K562 (cell line): ENCODE measurements at regions not wholly inside any gene's neighbourhood (a gene's known extent, or its start where the extent isn't known, plus 50 kb on each side); places are given as distances from the start of the nearest gene placed in this dataset.

Experiments used
- ADNP ChIP-seq: fragments of 200-800 bp; sonication (Bioruptor generic); IDR thresholded peaks from 2 replicates; pipeline ENCODE4 v1.6.1; 2016; ENCODE audit warnings: missing genetic modification characterization, missing compliant biosample characterization
- CBFA2T3 ChIP-seq: fragments of 450-650 bp; IDR thresholded peaks from 2 replicates; pipeline ENCODE4 v1.6.1; 2017
- EZH2 ChIP-seq: IDR thresholded peaks from 2 replicates; pipeline ENCODE4 v1.6.1; 2012; ENCODE audit warnings: low read depth, mild to moderate bottlenecking, inconsistent platforms, low read length, borderline replicate concordance
- GTF2B ChIP-seq: IDR thresholded peaks from 2 replicates; pipeline ENCODE4 v1.6.1; 2011; ENCODE audit not compliant: insufficient read length; ENCODE audit errors: extremely low read depth
- NR2C2 ChIP-seq, 2 experiments: fragments of 200-800 bp in 1 of 2; sonication (Bioruptor generic) in 1 of 2; sonication (generic) in 1 of 2; formaldehyde crosslinking in 1 of 2; IDR thresholded peaks; 2 replicates each; pipeline versions ENCODE4 v1.6.1 to v1.8.0; 2016 to 2022; ENCODE audit warnings: mild to moderate bottlenecking in 1 of 2, missing compliant biosample characterization in 1 of 2, missing genetic modification characterization in 1 of 2, missing genetic modification reagents in 1 of 2
- RAD21 ChIP-seq, 2 experiments: fragments of 250-450 bp in 1 of 2; fragments of 450-650 bp in 1 of 2; sonication (Bioruptor Pico) in 1 of 2; formaldehyde crosslinking in 1 of 2; IDR thresholded peaks in 1 of 2; conservative IDR thresholded peaks in 1 of 2; 2 replicates each; pipeline versions ENCODE4 v1.4.0 to v1.8.0; 2020 to 2022; ENCODE audit warnings: mild to moderate bottlenecking in 2 of 2, moderate library complexity in 1 of 2
- SRSF9 ChIP-seq: fragments of 200-400 bp; formaldehyde crosslinking; IDR thresholded peaks from 2 replicates; pipeline ENCODE4 v1.6.1; 2017; ENCODE audit warnings: low read depth, low read length, borderline replicate concordance
- YY1 ChIP-seq, 3 experiments: IDR thresholded peaks; 2 replicates each; pipeline ENCODE4 v1.6.1; 2011; ENCODE audit warnings: low read length in 2 of 3, mild to moderate bottlenecking in 2 of 3, moderate library complexity in 2 of 3, borderline replicate concordance in 1 of 3, control low read depth in 1 of 3, low read depth in 1 of 3; ENCODE audit not compliant: insufficient read depth in 3 of 3, insufficient replicate concordance in 2 of 3, control insufficient read depth in 1 of 3, insufficient read length in 1 of 3; ENCODE audit errors: extremely low read depth in 1 of 3
- ZBTB9 ChIP-seq: fragments of 450-650 bp; formaldehyde crosslinking; IDR thresholded peaks from 2 replicates; pipeline ENCODE4 v1.4.0; 2020; ENCODE audit warnings: mild to moderate bottlenecking, moderate library complexity
- ZNF239 ChIP-seq: fragments of 250-450 bp; sonication (Bioruptor Pico); IDR thresholded peaks from 2 replicates; pipeline ENCODE4 v1.4.0; 2020; ENCODE audit warnings: mild to moderate bottlenecking
- ZNF316 ChIP-seq: fragments of 450-650 bp; IDR thresholded peaks from 2 replicates; pipeline ENCODE4 v1.6.1; 2016

GRCh38 chr15:62730825-62731224 is 311.7 kb upstream of the TPM1 start:
- no peak for TF ChIP-seq GTF2B
- TF ChIP-seq ZNF316, result no peak
- no peak for TF ChIP-seq ZNF239 (CRISPR knock-in tag)
- no peak for TF ChIP-seq ADNP
- TF ChIP-seq NR2C2 (CRISPR knock-in tag; IDR thresholded peaks at IDR 0.05), result no peak
- TF ChIP-seq NR2C2 (tag; IDR thresholded peaks at IDR 0.05), result no peak
- no peak for TF ChIP-seq SRSF9
- no peak for TF ChIP-seq EZH2
- no peak for TF ChIP-seq YY1 (IDR thresholded peaks at IDR 0.05; ENCODE audit: borderline replicate concordance in 1 of 3, control insufficient read depth in 1 of 3, extremely low read depth in 1 of 3, insufficient read depth in 3 of 3, insufficient read length in 1 of 3, insufficient replicate concordance in 2 of 3, low read depth in 1 of 3, low read length in 2 of 3)
- no peak for TF ChIP-seq CBFA2T3
- TF ChIP-seq ZBTB9 (CRISPR knock-in tag), result no peak
- no peak for TF ChIP-seq RAD21 (CRISPR knock-in tag; conservative IDR thresholded peaks at IDR 0.05 in 1 of 2, IDR thresholded peaks at IDR 0.05 in 1 of 2)
